NCI-H526 (cell line): ENCODE measurements at regions not wholly inside any gene's neighbourhood (a gene's known extent, or its start where the extent isn't known, plus 50 kb on each side); places are given as distances from the start of the nearest gene placed in this dataset.
"Not testable (repeated sequence)": the region's sequence is repeated elsewhere in the genome, so short reads cannot be mapped to it uniquely, and the experiment has no call there.

Experiments used
- DNase-seq, 2 experiments: peaks; one replicate each; lab custom pipeline; 2025; lab: John Stamatoyannopoulos, UW

GRCh38 chr5:42949348-42950115 is 90.6 kb downstream of the ANXA2R start:
- DNase-seq, result no peak

- DNase-seq, result no peak
Observed at GRCh38 chr5:42948961-42949347, 91.2 kb downstream of the ANXA2R start.

GRCh38 chr5:42944989-42945388 is 95.1 kb downstream of the ANXA2R start:
- no peak for DNase-seq

- no peak for DNase-seq
Observed at GRCh38 chr5:42943931-42944631, 96.0 kb downstream of the ANXA2R start.

GRCh38 chr5:42940853-42941252 is 99.3 kb downstream of the ANXA2R start:
- no peak for DNase-seq

- DNase-seq, result not testable (repeated sequence)
Observed at GRCh38 chr5:42932011-42932410, 108.1 kb downstream of the ANXA2R start.

- not testable (repeated sequence) for DNase-seq
Observed at GRCh38 chr5:42931451-42931850, 108.7 kb downstream of the ANXA2R start.

GRCh38 chr5:42930934-42931333 is 109.2 kb downstream of the ANXA2R start:
- no peak for DNase-seq

- DNase-seq, result no peak
Observed at GRCh38 chr5:42929871-42930270, 110.2 kb downstream of the ANXA2R start.

GRCh38 chr5:42927730-42928129 is 112.4 kb downstream of the ANXA2R start:
- DNase-seq, result no peak

- no peak for DNase-seq
Observed at GRCh38 chr5:42924686-42925085, 113.0 kb upstream of the SELENOP start.

- no peak for DNase-seq
Observed at GRCh38 chr5:42924226-42924625, 112.5 kb upstream of the SELENOP start.

- no peak for DNase-seq
Observed at GRCh38 chr5:42923710-42924109, 112.0 kb upstream of the SELENOP start.

GRCh38 chr5:42919600-42919999 is 107.9 kb upstream of the SELENOP start:
- no peak for DNase-seq

GRCh38 chr5:42915306-42915866 is 103.7 kb upstream of the SELENOP start:
- no peak for DNase-seq

- DNase-seq, result peak in 1 of 2 experiments; percentile 42
Observed at GRCh38 chr5:42912184-42912798, 100.6 kb upstream of the SELENOP start.

- peak; percentile 77 to 96 for DNase-seq
Observed at GRCh38 chr5:42908509-42909488, 97.1 kb upstream of the SELENOP start.

- no peak for DNase-seq
Observed at GRCh38 chr5:42908086-42908485, 96.4 kb upstream of the SELENOP start.

- no peak for DNase-seq
Observed at GRCh38 chr5:42905827-42906226, 94.1 kb upstream of the SELENOP start.

GRCh38 chr5:42900734-42901133 is 89.0 kb upstream of the SELENOP start:
- no peak for DNase-seq

GRCh38 chr5:42898760-42899159 is 87.1 kb upstream of the SELENOP start:
- DNase-seq, result no peak

GRCh38 chr5:42896523-42896922 is 84.8 kb upstream of the SELENOP start:
- no peak for DNase-seq
